Astrocyte of the spinal cord (primary cell): ENCODE measurements at regions not wholly inside any gene's neighbourhood (a gene's known extent, or its start where the extent isn't known, plus 50 kb on each side); places are given as distances from the start of the nearest gene placed in this dataset.

Source experiments
- DNase-seq: peaks from one replicate; pipeline ENCODE4 v3.0.0; 2011; ENCODE audit warnings: low read depth, low spot score
- H3K4me3 ChIP-seq: 2 replicates; pipeline ENCODE4 v1.5.1; 2011; ENCODE audit warnings: low read depth, mild to moderate bottlenecking, low read length, moderate library complexity
- in situ Hi-C: cut with HindIII; loops from 2 replicates; pipeline ENCODE4 v1.10.0; 2017; ENCODE audit warnings: low sequenced_read_pairs
- TF ChIP-seq, protein P1 (sequence below): IDR thresholded peaks from 2 replicates; pipeline ENCODE4 v1.5.1; 2012; ENCODE audit warnings: low read depth, mild to moderate bottlenecking, low read length, inconsistent platforms

DNA sequence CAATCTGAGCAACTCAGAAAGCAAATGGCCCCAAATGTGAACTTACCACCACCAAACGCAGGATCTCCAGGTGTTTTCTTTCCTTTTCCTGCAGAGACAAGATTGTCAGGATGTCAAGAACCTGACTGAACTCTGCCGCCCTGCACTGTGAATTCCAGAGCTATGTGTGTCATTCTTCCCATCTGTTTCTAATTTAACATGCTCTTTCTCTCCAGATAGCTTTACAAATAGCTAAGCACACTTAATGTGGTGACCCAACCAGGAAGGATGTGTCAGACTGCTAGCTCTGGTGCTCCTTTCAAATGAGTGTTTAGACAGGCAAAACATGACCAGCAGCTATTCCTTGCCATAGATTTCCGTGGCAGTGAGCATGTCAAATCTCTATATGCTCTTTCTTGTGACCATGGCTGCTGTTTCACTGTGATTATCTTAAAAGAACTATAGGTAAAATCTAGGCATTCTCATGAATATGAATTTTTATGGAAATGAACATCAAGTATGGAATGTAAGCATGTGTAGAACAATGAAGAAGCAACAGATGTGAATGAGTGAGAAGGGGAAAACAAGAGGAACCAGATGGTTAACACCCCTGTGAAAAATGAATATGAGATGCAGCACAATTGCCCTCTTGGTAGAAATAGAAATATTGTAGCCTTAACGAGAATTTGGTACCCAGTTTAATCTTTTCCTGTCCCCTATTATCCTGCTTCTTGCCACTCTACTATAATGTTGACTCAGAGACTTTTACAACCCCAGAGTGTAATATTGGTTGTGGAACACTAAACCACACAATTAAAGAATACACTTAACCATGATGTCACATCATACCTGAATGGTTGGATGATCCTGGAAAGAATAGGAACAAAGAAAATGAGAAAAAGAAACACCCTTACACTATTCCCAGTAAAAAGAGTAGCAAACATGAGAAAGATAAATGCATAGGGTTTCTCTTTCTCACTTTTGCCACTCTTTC lies 247.8 kb upstream of the DKK2 start:
- no peak overlapping the region for H3K4me3 ChIP-seq
- TF ChIP-seq, protein P1, sequence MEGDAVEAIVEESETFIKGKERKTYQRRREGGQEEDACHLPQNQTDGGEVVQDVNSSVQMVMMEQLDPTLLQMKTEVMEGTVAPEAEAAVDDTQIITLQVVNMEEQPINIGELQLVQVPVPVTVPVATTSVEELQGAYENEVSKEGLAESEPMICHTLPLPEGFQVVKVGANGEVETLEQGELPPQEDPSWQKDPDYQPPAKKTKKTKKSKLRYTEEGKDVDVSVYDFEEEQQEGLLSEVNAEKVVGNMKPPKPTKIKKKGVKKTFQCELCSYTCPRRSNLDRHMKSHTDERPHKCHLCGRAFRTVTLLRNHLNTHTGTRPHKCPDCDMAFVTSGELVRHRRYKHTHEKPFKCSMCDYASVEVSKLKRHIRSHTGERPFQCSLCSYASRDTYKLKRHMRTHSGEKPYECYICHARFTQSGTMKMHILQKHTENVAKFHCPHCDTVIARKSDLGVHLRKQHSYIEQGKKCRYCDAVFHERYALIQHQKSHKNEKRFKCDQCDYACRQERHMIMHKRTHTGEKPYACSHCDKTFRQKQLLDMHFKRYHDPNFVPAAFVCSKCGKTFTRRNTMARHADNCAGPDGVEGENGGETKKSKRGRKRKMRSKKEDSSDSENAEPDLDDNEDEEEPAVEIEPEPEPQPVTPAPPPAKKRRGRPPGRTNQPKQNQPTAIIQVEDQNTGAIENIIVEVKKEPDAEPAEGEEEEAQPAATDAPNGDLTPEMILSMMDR, result no peak
- DNase-seq, result peak; percentile 95
- in situ Hi-C loops, result no loop called here

DNA sequence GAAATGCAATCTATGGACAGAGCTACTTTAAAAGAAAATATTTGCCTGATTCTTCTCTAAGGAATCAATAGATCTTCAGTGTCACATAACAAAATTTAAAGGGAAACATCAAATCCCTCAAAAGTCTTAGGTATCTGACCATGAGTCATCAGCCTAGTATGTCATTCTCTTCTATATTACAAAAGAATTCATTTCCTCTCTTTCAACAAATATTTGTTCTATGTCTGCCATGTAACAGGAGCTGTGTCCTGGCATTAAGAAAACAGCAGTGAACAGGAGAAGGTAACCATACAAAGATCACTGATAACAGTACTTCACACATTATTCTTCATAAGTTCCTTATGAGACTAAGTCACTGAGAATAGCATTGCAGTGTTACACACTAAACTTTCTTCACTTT lies 243.6 kb upstream of the DKK2 start:
- peak; percentile 52 for DNase-seq
- TF ChIP-seq, protein P1, result no peak
- H3K4me3 ChIP-seq, result no peak overlapping the region
- in situ Hi-C loops, result no loop called here

DNA sequence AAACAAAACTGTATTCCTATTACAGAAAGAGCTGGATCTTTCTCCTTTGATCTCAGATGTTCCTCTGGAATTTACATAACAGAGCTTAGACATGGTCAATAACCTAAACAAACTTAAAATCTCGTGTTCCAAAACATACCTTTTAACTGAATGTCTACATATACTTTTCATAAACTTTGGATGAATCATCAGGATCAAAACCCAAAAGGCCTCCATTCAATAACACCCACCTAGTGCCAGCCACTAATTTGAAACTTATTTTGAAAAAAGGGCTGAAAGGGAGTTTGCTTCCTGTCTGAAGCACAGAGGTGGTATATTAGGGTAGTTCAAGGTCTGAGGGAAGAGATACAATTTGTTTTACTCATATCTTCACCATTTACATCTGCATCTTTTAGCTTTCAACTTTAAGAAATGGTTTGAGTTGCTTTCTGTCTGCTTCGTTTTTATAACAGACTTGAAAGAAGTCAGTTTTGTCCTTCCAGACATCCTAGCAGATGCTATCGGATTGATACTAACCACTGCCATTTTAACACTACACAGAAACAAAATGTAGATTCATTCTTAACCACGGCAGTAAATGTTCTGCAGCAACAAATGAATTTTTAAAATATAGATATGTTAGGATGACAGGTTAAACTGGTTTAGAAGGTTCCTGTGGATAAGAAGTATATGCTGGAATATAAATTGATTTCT lies 242.8 kb upstream of the DKK2 start:
- in situ Hi-C loops, result no loop called here
- H3K4me3 ChIP-seq, result no peak overlapping the region

DNA sequence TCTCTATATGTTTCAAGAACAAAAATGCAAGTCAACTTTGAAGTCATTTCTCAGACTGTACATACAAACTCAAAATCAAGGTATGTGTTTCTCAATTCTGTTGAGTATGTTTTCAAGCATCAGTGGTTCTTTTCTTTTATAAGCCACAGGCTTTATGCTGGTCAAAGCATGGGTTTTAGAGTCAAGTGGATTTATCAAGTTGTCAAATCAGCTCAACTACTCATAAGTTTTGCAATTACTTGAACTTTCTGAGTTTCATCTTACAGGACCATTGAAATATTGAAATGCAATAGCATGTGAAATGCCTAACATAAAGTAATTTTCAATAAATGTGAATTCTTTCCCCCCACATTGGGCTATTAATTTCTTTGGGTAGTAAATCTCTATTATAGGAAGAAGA lies 239.9 kb upstream of the DKK2 start:
- in situ Hi-C loops, result no loop called here
- TF ChIP-seq, protein P1, result no peak
- no peak for DNase-seq
- no peak overlapping the region for H3K4me3 ChIP-seq

More for the DNA sequence above, 242.8 kb upstream of the DKK2 start:
- TF ChIP-seq, protein P1, result no peak
- peak; percentile 43 for DNase-seq

DNA sequence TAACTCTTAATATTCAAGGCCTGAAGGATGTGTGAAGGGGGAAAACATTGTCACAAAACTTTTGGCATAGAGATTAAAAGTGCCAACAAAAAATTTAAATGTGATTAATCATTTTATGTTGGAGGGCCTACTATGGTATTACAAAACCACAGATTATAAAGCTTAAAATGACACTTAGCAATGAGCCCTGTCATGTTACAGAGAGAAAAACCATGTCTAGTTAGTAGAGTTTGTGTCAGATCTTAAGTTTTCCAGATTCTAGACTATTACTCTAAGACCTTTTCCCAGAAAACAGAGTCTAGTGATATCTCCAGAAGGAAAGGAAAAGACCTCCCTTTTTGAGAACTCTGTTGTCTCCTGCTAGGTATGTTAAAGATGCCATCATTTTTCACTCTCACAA lies 239.1 kb upstream of the DKK2 start:
- TF ChIP-seq, protein P1, result no peak
- DNase-seq, result no peak
- in situ Hi-C loops, result no loop called here
- no peak overlapping the region for H3K4me3 ChIP-seq

DNA sequence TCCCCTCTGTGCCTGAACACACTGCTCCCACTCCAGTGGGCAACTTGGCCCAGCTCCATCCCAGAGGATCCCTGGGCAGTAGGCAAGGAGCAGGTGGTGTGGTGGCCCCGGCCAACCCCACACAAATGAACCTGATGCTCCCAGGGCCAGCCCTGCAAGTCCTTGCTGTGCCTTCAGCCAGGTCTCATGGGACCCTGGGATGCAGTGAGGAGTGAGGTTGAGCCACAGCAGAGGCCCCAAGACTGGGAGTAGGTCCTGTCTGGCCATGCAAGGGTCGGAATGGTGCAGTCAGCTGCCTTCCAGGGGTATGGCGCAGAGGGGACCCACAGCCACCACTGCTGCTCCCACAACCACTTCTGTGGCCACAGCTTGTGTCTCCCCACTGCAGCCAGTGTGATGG lies 234.5 kb upstream of the DKK2 start:
- DNase-seq, result no peak
- no peak overlapping the region for H3K4me3 ChIP-seq
- TF ChIP-seq, protein P1, result no peak
- in situ Hi-C loops, result no loop called here
